GM21447 (cell line): ENCODE measurements at regions not wholly inside any gene's neighbourhood (a gene's known extent, or its start where the extent isn't known, plus 50 kb on each side); places are given as distances from the start of the nearest gene placed in this dataset.
"Not testable (repeated sequence)": the region's sequence is repeated elsewhere in the genome, so short reads cannot be mapped to it uniquely, and the experiment has no call there.

ENCODE experiments used
- ATAC-seq: cut with Tn5 transposase; IDR thresholded peaks from one replicate; pipeline ENCODE4 v1.9.1; 2021; ENCODE audit not compliant: unreplicated experiment

DNA sequence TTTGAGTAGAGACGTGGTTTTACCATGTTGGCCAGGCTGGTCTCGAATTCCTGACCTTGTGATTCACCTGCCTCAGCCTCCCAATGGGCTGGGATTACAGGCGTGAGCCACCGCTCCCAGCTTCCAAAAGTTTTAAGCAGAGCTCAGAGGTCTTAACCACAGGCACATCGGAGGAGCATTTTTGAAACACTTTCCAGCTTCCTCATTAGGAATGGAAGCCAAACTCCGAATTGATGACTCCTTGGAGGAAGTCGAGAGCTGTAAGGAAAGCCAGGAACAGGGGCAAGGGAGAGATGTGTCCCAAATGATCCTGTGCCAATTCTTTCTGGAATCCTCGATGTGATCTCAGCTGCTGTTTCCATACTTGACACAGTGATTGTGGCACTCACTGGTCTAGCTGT is 56.2 kb upstream of the CCZ1B start:
- ATAC-seq, result not testable (repeated sequence)

DNA sequence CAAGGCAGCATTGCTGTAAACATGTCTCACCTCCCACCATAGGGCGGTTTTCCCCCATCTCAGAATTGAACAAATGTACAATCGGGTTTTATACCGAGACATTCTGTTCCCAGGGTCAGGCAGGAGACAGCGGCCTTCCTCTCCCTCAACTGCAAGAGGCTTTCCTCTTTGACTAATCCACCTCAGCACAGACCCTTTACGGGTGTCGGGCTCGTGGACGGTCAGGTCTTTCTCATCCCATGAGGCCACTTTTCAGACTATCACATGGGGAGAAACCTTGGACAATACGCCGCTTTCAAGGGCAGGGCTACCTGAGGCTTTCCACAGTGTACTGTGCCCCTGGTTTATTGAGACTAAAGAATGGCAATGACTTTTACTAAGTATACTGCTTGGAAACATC is 57.7 kb upstream of the CCZ1B start:
- ATAC-seq, result not testable (repeated sequence)

DNA sequence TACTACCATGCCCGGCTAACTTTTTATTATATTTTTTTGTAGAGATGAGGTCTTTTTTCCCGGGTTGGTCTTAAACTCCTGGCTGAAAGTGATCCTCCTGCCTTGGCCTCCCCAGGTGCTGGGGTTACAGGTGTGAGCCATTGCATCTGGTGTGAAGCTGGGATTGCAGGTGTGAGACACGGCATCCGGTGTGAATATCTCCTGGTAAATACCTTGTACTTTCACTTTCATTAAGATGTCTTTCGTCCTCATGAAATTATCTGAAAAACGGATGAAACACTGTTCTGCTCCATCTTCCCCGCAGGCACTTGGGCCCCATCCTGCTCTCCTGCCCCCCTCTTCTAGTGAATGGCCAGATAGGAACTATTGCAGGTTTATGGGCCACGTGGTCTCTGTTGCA is 60.1 kb upstream of the CCZ1B start:
- ATAC-seq, result no peak

DNA sequence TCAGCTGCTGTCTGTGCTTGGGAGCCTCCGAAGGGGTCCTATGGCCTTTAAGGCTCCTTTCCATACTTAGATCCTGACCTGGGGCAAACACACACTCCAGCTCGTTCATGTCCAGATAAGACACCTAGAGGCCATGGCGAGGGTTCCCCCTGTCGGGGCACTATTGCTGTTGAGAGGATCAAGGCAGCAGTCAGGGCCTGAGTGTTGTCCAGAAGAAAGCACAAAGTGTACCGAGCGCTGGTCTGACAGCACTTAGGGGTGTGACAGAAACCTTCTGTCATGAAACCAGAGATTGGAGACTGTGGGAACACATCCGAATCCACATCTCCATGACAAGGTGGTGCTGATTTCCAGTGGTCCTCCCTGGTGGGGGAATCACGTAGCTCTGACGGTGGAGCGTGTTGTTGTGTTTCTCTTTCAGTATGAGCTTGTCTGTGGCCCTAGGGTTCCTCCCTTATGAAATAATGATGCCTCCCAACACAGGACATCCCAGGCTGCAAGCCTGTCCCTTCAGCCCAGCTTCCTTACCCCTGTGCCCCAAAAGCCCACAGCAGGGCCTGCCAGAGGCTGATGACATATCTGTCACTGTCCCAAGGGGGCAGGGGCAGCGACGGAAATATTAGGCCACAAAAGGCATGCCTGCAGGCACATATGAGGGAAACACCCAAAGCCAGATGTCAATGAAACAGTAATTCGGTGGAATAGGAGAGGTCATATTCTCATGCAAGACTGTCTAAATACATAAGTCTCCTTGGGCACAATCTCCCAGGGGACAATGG is 62.4 kb upstream of the CCZ1B start:
- not testable (repeated sequence) for ATAC-seq

- no peak for ATAC-seq
Observed at GRCh38 chr7:6889252-6889812, 63.3 kb upstream of the CCZ1B start.

DNA sequence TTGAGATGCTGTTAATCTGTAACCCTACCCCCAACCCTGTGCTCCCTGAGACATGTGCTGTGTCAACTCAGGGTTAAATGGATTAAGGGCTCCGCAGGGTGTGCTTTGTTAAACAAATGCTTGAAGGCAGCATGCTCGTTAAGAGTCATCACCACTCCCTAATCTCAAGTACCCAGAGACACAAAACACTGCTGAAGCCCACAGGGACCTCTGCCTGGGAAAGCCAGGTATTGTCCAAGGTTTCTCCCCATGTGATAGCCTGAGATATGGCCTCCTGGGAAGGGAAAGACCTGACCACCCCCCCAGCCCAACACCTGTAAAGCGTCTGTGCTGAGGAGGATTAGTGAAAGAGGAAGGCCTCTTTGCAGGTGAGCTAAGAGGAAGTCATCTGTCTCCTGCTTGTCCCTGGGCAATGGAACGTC is 76.0 kb upstream of the CCZ1B start:
- not testable (repeated sequence) for ATAC-seq

GRCh38 chr7:6903289-6903688 is 77.2 kb upstream of the CCZ1B start:
- ATAC-seq, result not testable (repeated sequence)

DNA sequence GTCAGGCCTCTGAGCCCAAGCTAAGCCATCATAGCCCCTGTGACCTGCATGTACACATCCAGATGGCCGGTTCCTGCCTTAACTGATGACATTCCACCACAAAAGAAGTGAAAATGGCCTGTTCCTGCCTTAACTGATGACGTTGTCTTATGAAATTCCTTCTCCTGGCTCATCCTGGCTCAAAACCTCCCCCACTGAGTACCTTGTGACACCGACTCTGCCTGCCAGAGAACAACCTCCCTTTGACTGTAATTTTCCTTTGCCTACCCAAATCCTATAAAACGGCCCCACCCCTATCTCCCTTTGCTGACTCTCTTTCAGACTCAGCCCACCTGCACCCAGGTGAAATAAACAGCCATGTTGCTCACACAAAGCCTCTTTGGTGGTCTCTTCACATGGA is 77.7 kb upstream of the CCZ1B start:
- not testable (repeated sequence) for ATAC-seq

DNA sequence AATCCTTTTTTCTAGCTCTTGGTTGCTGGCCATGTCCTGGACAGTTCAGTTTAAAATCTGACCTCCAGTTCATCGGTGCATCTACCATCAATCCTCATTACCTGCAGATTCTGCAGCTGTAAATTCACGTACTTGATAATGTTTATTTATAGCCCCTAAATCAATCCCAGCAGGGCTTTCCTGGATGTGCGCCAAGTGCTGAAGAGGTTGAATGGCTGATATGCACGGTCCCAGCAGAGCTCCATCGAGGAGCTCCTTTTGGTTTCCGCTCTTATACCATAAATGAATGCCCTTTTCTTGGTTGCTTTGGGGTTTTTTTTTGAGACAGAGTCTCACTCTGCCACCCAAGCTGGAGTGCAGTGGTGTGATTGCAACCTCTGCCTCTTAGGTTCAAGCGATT is 91.2 kb upstream of the CCZ1B start:
- ATAC-seq, result no peak

DNA sequence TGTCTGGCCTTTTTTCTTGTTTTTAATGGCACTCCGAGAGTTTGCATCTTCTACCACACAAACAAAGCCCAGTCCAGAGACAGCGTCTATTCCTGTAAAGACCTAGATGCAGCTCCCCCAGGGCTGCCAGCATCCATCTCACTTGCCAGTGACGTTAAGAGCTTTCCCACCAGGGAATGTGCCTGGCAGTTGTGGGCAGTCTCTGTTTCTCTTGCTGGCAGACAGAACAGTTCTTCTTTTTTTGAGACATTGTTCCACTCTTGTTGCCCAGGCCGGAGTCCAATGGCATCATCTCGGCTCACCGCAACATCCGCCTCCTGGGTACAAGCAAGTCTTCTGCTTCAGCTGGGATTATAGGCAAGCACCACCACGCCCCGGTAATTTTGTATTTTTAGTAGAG is 93.1 kb upstream of the CCZ1B start:
- ATAC-seq, result not testable (repeated sequence)

GRCh38 chr7:6924523-6924922 is 98.4 kb upstream of the CCZ1B start:
- ATAC-seq, result not testable (repeated sequence)

DNA sequence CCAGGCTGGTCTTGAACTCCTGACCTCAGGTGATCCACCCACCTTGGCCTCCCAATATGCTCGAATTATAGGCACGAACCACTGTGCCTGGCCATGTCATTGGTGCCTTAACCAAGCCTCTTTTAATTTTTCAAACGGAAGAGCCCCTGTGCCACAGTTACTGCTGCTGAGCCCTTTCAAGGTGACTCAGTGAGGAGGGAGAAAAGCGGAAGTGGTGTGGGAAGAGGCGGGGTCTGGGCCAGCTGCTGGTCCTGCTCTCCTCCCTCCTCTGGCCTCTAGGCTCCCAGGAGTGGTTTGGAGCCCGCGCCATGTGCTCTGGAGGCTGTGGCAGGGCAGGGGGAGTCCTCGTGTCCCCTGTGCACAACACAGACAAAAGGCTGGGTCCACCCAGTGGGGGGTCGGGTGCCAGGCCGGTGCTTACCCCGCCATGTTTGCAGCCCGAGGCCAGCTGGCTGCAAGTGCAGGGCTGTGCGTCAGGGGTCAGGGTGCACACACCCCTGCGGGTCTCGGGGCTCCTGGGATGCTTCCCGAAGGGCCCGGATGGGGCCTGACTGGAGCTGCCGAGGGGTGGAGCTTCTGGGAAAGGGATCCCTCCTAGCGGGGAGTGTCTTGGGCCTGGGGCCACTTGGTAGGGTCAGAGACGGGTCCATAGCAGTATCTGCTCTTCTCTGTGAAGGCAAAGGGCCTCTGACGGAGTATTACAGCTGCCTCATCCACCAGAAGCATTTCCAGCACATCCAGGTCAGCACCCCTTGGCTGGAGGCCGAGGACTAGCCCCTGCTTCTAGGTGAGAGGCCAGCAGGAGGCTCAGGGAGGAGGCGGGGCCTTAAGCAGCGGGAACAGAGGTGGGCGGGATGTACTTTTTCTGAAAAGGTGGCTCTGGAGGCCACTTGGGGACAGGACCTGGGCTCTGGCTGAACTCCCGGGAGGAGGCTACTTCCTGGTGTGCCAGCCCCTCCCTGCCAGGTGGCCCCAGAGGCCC is 100.4 kb upstream of the CCZ1B start:
- ATAC-seq, result not testable (repeated sequence)

DNA sequence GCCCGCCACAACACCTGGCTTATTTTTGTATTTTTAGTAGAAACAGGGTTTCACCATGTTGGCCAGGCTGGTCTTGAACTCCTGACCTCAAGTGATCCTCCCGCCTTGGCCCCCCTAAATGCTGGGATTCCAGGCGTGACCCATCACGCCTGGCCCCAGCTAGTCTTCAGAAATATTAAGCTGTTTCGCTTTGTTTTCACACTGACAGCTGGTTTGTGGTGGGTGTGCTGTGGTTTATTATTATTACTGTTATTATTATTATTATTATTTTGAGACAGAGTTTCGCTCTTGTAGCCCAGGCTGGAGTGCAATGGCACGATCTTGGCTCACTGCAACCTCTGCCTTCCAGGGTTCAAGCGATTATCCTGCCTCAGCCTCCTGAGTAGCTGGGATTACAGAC is 101.6 kb upstream of the CCZ1B start:
- ATAC-seq, result not testable (repeated sequence)

GRCh38 chr7:6929588-6929987 is 103.5 kb upstream of the CCZ1B start:
- ATAC-seq, result not testable (repeated sequence)

DNA sequence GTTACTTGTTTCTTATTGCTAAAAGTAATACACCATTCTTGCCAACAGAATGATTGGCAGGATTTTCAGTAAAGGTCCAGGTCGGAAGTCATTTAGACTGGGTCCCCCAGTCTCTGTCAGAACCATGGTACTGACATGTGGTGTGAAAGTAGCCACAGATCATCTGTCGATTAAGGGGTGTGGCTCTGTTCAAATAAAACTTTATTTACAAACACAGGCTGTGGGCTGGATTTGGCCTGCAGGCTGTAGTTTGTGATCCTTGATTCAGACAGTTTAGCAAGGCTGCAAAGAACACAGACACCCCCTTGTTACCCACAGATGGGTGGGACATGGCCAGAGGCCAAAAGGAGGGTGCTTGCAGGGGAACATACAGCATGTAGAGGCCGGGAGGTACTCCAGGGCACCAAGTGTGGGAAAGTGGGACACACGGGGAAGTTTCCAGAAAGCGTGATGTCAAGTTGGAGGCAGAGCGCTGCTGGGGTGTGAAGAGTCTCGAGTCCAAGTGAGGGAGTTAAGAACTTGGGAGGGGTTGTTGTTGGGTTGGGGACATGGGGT is 104.1 kb upstream of the CCZ1B start:
- not testable (repeated sequence) for ATAC-seq

- ATAC-seq, result not testable (repeated sequence)
Observed at GRCh38 chr7:6930787-6931186, 104.7 kb upstream of the CCZ1B start.

DNA sequence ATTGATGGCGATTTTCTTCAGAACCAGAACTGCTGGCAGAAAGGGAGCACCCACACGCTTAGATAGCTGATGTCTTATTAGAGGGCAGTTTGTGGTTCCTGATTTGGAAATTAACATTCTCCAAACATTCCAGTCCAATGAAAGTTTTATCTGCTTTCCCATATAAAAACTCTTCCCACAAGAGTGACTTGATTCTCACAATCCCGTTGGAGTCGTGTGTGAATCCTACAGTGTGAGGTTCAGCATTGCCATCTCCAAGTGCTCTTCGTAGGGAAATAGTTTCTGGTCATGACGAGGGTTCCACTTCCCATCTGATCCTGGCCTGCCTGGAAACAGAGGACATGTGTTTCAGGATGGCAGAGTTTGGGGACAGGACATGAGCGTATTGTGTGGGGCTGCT is 105.4 kb upstream of the CCZ1B start:
- not testable (repeated sequence) for ATAC-seq

DNA sequence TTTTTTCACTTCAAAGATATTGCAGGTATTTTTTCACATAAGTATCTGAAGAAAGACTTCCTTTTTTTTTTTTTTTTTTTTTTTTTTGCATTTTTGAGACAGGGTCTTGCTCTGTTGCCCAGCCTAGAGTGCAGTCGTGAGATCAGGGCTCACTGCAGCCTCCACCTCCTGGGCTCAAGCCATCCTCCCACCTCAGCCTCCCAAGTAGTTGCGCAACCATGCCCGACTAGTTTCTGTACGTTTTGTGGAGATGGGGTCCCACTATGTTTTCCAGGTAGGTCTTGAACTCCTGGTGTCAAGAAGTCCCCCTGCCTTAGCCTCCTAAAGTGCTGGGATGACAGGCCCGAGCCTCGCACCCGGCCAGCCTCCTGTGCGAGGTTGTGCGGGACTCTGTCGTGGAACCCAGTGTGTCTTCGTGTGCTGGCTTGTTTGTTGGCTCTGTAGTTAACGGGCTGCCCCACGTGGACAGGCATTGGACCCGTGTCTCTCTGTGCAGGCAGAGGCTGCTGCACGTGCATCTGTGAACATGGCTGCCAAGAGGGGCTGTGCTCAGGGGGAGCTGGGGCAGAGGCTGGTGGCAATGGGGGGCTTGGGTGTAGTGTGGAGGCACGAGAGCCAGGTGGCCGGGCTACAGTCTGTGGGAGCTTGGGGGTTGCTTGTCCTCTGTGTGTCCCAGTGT is 108.0 kb upstream of the CCZ1B start:
- not testable (repeated sequence) for ATAC-seq

DNA sequence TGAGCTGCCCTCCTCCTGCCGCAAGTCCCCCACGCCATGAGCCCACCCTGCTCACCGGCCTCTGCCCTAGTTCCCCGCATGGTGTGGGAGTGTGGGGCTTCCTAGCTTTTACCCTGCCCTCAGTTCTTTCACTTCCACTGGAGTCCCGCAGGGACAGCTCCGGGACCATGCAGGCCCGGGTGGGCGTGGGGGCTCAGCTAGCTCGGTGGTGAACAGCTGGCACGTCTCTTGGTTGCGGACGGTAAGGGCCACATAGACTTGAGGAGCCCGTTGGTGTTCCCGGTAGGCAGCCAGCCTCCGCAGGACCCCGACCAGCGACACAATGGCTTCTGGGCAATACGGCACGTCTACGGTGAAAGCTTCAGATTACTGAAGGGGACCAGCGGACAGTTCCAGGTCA is 108.9 kb upstream of the CCZ1B start:
- no peak for ATAC-seq

DNA sequence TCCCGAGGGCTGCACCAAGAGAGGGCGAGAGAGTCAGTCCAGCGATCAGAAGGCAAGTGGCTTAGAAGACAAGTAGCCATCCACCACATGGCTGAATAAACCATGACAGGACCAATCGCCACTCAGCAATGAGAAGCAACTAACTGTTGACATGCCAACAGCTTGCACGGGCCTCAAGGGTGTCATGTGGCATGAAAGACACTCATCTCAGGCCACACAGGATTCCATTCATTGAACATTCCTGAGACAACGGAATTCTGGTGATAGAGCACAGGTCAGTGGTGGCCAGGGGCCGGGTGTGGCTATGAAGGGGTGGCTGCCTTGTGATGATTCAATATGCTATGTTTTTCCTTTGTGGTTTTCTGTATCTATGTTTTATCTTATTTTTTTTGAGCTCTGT is 110.6 kb upstream of the CCZ1B start:
- not testable (repeated sequence) for ATAC-seq

GRCh38 chr7:6937746-6938145 is 111.7 kb upstream of the CCZ1B start:
- ATAC-seq, result not testable (repeated sequence)
